Retinal pigment epithelial cell (primary cell): ENCODE measurements at regions not wholly inside any gene's neighbourhood (a gene's known extent, or its start where the extent isn't known, plus 50 kb on each side); places are given as distances from the start of the nearest gene placed in this dataset.
"Not testable (repeated sequence)": the region's sequence is repeated elsewhere in the genome, so short reads cannot be mapped to it uniquely, and the experiment has no call there.

Experiments
- DNase-seq: peaks from one replicate; pipeline ENCODE4 v3.0.0-alpha.2; 2010; ENCODE audit warnings: low read depth
- H3K4me3 ChIP-seq: 2 replicates; pipeline ENCODE4 v1.5.1; 2011; ENCODE audit warnings: mild to moderate bottlenecking, low read length, control low read depth, moderate library complexity
- CTCF ChIP-seq: conservative IDR thresholded peaks from 2 replicates; pipeline ENCODE4 v1.5.1; 2011; ENCODE audit warnings: low read depth, low read length, control low read depth, inconsistent platforms

GRCh38 chr15:25246641-25247406 is 192.0 kb downstream of the UBE3A start:
- H3K4me3 ChIP-seq = no peak overlapping the region
- no peak for TF ChIP-seq CTCF
- DNase-seq = no peak

GRCh38 chr15:25247407-25248038 is 191.3 kb downstream of the UBE3A start:
- DNase-seq = no peak
- no peak overlapping the region for H3K4me3 ChIP-seq
- no peak for TF ChIP-seq CTCF

- not testable (repeated sequence) for H3K4me3 ChIP-seq, DNase-seq
Measured at GRCh38 chr15:25248087-25248486, 190.7 kb downstream of the UBE3A start.

- no peak for TF ChIP-seq CTCF
- no peak overlapping the region for H3K4me3 ChIP-seq
- no peak for DNase-seq
Measured at GRCh38 chr15:25248583-25249235, 190.1 kb downstream of the UBE3A start.

- no peak for TF ChIP-seq CTCF
- DNase-seq = no peak
- no peak overlapping the region for H3K4me3 ChIP-seq
Measured at GRCh38 chr15:25249236-25250010, 189.4 kb downstream of the UBE3A start.

GRCh38 chr15:25250011-25250596 is 188.7 kb downstream of the UBE3A start:
- no peak for TF ChIP-seq CTCF
- no peak for DNase-seq
- H3K4me3 ChIP-seq = no peak overlapping the region
